HCT116 (cell line): ENCODE measurements at regions not wholly inside any gene's neighbourhood (a gene's known extent, or its start where the extent isn't known, plus 50 kb on each side); places are given as distances from the start of the nearest gene placed in this dataset.

Source experiments
- EZH2phosphoT487 ChIP-seq: fragments of 200-600 bp; IDR thresholded peaks from 2 replicates; pipeline ENCODE4 v1.6.1; 2018; ENCODE audit warnings: antibody characterized with exemption, borderline replicate concordance
- POLR2AphosphoS5 ChIP-seq: IDR thresholded peaks from 2 replicates; pipeline ENCODE4 v1.6.1; 2011; ENCODE audit warnings: mild to moderate bottlenecking, low read depth, low read length, moderate library complexity
- RAD21 ChIP-seq: IDR thresholded peaks from 2 replicates; pipeline ENCODE4 v1.6.1; 2012; ENCODE audit warnings: low read depth, mild to moderate bottlenecking
- ZNF274 ChIP-seq: fragments of 200-500 bp; sonication (Bioruptor generic); IDR thresholded peaks from 2 replicates; pipeline ENCODE4 v1.6.1; 2014; ENCODE audit warnings: mild to moderate bottlenecking, low read depth, low read length, inconsistent platforms
- TF ChIP-seq, protein P1 (sequence below), 3 experiments: fragments of 200-600 bp in 1 of 3; sonication (generic) in 1 of 3; IDR thresholded peaks in 2 of 3; conservative IDR thresholded peaks in 1 of 3; 2 replicates each; pipeline ENCODE4 v1.5.1; 2012 to 2017; ENCODE audit warnings: low read depth in 2 of 3, low read length in 2 of 3, antibody characterized with exemption in 1 of 3, borderline replicate concordance in 1 of 3, control low read depth in 1 of 3, mild to moderate bottlenecking in 1 of 3, mixed read lengths in 1 of 3, mixed run types in 1 of 3, moderate library complexity in 1 of 3; ENCODE audit not compliant: insufficient read depth in 1 of 3

DNA sequence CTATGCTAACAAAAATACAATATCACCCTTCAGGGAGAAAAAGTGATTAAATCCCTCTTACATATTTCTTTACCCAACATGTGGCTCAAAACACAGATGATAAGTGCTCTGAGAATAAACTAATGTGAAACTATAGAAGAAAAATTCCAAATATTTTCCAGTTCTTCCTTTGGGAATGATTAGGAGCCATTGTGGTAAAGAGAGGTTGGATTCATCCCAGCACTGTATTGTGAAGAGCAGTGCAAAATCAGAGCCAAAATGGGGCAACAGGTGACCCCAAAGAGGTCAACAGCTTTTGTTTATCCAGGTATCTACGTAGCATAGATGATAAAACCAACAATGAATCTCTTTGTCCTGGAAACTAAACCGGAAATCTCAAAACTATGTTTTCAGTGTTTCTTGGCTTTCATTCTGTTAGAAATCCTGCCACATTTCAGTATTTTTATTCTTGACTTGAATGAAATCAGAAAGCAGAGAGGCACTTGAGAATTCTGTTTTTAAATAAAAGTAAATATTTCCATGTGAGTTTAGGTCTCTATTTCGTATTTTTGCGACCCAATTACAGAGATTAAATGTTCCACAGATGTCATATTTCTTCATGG is 120.4 kb upstream of the FST start:
- TF ChIP-seq EZH2phosphoT487 (no peak), ZNF274 (no peak), RAD21 (no peak), POLR2AphosphoS5 (no peak)
- TF ChIP-seq, protein P1, sequence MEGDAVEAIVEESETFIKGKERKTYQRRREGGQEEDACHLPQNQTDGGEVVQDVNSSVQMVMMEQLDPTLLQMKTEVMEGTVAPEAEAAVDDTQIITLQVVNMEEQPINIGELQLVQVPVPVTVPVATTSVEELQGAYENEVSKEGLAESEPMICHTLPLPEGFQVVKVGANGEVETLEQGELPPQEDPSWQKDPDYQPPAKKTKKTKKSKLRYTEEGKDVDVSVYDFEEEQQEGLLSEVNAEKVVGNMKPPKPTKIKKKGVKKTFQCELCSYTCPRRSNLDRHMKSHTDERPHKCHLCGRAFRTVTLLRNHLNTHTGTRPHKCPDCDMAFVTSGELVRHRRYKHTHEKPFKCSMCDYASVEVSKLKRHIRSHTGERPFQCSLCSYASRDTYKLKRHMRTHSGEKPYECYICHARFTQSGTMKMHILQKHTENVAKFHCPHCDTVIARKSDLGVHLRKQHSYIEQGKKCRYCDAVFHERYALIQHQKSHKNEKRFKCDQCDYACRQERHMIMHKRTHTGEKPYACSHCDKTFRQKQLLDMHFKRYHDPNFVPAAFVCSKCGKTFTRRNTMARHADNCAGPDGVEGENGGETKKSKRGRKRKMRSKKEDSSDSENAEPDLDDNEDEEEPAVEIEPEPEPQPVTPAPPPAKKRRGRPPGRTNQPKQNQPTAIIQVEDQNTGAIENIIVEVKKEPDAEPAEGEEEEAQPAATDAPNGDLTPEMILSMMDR (IDR thresholded peaks at IDR 0.05 in 2 of 3, conservative IDR thresholded peaks at IDR 0.05 in 1 of 3; ENCODE audit: borderline replicate concordance in 1 of 3, insufficient read depth in 1 of 3, low read depth in 2 of 3, low read length in 2 of 3): no peak
